ENCODE measurements at regions not wholly inside any gene's neighbourhood (a gene's known extent, or its start where the extent isn't known, plus 50 kb on each side); places are given as distances from the start of the nearest gene placed in this dataset.
A peak's percentile ranks its signal among the peaks of the same experiment; 100 is the strongest.
"Not testable (repeated sequence)": the region's sequence is repeated elsewhere in the genome, so short reads cannot be mapped to it uniquely, and the experiment has no call there.

DNA sequence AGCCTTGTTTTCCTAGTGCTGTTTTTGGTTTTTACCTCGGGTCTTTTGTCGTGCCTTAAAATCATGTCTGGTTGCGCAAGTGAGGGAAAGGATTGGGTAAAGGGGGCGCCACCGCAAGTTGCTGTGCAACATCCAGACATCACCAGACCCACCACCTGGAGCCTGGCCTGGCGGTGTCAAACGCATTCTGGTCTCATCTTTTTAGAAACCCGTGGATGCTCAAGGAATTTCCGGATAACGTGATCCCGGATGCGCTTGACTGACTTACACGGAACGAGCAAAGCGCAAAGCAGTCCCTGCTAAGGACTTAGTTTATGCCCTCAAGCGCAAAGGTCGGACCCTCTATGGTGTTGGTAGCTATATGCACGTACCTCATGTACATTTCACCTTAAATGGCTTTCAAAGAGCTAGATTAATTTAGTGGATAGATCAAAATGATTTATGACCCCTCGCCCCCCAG lies 105.2 kb downstream of the OR2B2 start:
- DNase-seq (ENCODE audit: low spot score) = peak; percentile 37

DNA sequence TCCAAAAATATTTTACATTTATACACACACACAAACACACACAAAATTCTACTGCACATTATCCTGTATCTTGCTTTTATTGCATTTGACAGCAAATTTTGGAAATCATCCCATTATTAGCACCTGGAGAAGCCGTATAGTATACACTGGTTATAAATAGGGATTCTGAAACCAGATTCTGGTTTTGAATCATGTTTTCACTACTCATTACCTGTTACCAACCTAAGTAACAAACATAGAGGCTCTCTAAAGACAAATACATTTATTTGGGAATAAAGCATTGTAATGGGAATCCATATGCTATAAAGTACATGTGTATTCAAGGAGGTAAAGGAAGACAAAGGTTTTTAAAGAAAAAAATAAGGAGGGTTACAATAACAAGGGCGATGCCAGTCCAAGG lies 106.8 kb downstream of the OR2B2 start:
- DNase-seq (ENCODE audit: low spot score) = no peak

DNA sequence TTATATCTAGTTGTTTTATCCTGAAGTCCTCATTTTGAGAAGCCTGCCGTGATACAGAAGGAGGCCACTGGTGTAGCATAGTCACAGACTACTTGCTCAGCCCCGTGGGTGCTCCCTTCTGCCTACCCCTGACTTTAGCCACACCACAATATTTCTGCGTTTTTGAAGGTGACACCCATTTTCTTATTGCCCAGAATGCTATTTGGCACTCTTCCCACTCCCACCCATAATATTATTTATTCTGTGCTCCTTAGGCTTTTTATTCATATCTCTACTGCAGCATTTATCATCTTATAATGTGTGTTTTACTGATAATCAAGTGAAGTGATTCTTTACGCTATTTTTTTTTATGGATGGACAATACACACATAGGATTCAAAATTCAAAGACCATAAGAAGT lies 107.3 kb downstream of the OR2B2 start:
- DNase-seq (ENCODE audit: low spot score) = no peak

DNA sequence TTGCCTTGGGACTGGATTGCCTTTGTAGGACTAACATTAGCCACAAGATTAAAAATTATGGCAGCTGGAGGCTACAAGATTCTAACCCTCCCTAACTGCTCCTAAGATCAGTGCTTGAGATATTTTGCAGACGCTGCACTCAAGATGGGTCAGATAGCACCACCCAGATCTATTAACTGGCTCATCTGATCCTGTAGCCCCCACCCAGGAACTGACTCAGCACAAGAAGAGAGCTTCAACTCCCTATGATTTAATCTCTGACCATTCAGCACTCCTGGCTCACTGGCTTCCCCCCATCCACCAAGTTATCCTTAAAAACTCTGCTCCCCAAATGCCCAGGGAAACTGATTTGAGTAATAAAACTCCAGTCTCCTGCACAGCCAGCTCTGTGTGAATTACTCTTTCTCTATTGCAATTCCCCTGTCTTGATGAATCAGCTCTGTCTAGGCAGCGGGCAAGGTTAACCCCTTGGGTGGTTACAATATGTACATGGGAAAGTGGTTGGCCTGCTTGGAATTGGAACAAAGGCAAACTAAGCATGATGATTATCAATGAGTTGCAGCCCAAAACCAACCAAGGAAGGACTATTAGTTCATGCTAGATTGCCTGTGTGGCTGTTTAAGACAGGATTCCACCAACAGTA lies 111.3 kb downstream of the OR2B2 start:
- DNase-seq (ENCODE audit: low spot score) = no peak

DNA sequence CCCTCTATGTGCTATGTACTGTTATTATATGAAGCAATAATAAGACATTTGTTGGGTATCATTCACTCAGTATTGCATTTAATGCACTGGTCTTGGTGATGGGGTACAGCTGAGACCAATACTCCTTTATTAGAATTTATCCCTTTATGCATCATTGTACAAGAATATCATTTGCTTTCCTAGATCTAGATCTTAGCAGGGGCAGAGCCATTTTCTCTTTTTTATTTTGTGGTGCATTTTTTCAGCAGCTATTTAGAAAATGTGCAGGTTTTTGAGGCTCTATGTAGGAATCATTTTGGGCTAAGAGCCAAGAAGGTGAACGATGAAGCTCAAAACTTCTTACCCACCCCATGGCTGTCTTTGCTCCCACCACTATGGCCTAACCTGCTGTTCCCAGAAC lies 114.2 kb downstream of the OR2B2 start:
- DNase-seq (ENCODE audit: low spot score) = no peak

DNA sequence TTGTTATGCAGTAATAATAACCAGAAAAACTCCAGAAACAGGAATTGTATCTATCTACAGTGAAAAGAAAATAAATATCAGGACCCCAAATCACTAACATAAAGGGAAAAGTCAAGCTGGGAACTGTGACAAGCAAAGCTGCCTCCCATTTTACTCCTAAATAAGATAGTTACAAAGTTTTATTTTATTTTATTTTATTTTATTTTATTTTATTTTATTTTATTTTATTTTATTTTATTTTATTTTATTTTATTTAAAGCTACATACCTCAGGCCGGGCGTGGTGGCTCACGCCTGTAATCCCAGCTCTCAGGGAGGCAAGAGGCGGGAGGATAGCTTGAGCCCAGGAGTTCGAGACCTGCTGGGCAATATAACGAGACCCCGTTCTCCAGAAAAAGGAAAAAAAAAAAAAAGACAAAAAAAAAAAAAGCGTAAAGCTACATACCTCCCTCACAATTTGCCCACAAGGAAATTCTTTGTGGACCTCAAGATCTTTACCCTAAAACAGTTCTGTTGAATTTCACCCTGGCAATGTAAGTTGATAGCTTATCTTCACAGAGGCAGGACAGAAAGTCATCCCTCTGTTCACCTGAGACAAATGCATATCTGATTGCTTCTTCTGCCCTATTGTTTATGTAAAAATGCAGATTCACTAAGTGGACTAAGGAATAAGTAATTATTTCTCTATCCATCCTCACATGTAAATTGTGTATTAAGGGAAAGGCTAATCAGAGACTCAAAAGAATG lies 115.3 kb downstream of the OR2B2 start:
- DNase-seq (ENCODE audit: low spot score) = not testable (repeated sequence)

DNA sequence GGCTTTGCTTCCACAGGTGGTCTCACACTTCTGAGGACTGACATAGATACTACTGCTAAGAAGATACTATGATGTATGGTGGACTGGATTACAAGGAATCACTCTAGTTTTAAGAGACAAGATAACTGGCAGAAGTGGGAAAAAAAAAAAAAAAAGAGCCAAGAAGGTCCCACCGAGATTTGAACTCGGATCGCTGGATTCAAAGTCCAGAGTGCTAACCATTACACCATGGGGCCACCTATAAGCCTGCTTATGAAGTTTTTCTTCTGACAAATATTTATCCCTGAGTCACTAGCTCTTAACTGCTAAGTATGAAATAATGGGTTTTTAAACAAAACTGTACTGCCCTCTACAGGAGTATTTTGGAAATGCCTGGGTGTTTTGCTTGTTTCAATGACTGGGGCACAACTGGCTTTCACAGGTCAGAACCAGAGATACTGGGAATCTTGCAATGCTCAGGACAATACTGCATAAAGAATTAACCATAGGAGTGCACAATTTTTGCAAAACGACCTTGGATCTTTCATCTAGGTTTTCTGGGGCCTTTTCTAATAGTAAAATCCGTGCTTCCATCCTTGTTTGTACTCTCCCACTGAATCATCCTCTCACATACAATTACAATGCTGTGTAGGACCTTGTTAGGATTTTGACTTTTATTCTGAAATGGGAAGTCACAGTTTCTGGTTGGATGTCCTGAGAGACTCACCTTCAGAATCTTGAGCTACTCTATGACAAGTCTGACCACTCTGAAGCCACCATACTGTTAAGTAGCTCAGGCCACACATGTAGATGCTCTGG lies 116.3 kb downstream of the OR2B2 start:
- DNase-seq (ENCODE audit: low spot score) = peak; percentile 86

DNA sequence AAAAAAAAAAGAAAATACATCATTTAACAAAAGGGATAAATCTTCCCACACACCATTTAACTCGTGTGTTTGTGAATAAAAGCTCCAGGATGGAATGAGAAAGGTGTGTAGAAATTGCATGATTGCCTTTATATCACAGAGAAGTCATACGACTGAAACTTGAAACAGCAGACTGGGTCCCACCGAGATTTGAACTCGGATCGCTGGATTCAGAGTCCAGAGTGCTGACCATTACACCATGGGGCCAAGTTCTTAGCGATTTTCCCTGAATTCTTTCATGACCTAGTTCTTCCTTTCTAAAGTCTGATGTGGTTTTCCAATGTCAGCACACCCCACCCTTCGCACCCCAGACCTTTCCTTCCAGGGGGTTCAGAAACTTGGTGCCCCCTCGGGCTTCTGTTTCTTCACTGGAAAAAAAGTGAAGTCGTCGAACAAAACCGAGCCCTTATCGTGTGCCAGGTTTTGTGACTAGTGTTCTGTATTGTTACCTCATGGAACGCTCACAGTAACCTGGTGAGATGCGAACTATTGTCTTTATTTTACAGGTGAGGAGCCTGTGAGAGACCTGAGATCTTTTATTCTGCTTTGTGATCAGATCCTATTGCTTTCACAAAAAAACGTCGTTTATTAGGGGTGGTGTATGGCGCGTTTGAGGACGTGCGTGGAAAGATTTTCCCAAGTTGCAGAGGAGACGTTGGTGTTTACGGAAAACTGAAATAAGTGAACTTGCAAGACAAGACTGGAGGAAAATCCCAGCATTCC lies 120.8 kb downstream of the OR2B2 start:
- peak; percentile 44 for DNase-seq (ENCODE audit: low spot score)

DNA sequence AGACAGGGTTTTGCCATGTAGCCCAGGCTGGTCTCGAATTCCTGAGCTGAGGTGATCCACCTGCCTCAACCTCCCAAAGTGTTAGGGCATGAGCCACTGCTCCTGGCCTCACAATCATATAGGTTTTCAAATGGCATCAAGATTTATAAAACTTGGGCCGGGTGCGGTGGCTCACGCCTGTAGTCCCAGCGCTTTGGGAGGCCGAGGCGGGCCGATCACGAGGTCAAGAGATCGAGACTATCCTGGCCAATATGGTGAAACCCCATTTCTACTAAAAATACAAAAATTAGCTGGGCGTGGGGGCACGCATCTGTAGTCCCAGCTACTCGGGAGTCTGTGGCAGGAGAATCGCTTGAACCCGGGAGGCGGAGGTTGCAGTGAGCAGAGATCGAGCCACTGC lies 123.8 kb downstream of the OR2B2 start:
- not testable (repeated sequence) for DNase-seq (ENCODE audit: low spot score)

DNA sequence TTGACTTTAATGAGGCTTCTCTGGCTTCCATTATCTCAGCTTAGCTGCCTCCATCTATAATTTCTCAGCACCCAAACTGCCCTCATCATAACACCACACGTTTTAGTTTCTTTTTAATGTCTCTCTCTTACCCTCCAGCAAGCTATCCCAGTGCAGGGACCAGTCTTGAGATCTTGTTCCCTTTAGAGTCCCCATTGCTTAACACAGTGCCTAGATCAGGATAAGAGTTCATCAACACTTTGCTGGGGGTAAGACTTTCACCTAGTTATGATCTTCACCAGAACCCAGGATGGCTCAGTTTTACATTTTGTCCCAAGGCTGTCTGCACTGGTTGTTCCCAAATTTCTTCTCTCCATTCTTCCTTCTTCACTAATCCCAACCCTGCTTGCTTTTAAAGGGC lies 126.1 kb downstream of the OR2B2 start:
- no peak for DNase-seq (ENCODE audit: low spot score)

DNA sequence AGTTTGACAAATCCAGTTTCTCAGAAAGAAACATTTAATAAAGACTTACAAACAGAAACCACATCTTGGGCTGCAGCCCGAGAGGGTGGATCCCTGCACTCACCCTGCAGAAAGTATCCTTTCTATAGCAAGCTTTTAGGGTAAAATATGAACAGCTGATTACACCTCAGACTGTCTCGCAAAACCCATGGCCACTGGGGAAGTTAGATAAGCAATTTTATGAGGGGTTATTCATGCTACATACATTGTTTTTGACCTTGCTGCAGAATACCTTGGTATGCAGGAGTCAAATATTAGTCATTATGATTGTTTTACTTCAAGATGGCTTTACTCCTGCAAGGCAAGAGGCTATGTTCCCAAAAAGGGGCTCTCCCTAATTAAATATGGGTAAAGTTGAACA lies 126.9 kb downstream of the OR2B2 start:
- no peak for DNase-seq (ENCODE audit: low spot score)

DNA sequence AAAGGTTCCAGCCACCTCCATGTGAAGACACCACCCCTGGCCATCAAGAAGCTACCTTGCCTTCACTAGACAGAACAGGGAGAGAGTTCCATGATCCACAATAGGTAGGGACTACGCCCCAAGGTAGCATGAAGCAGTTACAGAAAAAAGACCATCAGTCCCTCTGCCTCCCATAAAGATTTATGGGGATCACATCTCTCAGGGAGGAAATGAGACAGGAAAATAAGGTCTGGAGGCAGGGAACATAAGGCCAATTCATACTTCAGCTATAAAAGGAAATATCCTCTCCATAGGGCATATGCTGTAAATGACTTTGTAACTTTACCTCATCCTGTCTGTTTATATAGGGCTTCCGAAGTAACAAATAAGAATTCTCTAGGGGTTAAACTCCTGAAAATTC lies 129.4 kb downstream of the OR2B2 start:
- no peak for DNase-seq (ENCODE audit: low spot score)

DNA sequence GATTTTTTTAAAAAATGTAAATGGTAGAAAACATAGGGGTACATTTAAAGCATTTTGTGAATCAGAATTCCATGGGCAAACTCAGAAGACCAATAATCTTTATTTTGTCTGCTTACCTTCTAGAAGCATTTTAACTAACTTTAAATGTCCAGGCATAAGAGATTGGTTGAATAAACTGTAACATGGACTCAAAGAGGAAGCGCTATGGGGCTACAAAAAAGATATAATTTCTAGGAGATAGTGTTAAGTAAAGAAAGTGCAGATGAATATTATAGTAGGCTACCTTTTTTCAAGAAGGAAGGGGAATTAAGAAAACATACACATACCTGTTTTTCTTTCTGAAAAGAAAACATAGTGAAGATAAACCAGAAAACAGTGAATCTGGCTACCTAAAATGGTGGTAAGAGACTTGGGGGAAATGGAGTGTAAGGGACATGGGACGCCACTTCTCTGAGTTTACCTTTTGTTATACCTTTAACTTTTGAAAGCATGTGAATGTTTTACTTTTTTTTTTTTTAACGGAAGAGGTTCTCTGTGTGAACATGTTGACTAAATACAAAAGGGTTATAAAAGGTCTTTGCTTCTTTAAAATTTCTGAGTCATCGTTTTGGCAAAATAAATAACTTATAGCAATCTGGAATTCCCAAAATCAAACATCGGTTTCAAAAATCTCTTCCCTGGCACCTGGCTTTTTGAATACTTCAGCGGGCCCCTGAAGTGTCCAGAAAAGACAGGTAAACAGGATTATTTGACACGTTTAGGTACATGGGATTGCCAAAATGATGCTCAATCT lies 133.4 kb downstream of the OR2B2 start:
- no peak for DNase-seq (ENCODE audit: low spot score)

DNA sequence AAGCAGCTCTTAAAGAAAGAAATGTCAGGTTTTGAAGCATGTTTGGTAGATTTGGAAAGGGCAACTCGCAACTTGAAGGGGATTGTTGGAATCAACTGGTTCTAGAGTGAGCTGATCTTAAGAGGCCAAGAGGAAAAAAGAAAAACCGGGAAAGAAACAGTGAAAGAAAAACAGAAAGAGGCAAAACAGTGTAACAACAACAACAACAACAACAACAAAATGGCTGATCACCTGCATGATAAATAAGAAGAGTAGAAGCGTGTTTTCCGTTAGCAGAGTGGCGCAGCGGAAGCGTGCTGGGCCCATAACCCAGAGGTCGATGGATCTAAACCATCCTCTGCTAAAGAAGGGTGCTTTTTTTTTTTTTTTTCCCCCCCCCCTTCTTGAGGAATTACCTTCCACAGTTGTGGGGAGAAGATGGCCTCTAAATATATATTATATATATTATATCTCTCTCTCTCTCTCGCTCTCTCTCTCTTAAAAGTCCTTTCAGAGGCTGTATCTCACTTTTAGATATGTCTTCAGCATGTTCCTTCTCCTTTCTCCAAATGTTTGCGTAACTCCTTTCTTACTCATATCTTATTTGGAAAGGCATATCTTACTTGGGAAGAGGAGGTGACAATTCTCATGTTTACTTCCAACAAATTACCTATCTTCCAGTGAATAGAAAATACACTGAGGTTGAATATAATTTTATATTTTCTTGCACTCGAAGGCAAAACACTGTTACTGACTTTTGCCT lies 134.4 kb downstream of the OR2B2 start:
- no peak for DNase-seq (ENCODE audit: low spot score)

DNA sequence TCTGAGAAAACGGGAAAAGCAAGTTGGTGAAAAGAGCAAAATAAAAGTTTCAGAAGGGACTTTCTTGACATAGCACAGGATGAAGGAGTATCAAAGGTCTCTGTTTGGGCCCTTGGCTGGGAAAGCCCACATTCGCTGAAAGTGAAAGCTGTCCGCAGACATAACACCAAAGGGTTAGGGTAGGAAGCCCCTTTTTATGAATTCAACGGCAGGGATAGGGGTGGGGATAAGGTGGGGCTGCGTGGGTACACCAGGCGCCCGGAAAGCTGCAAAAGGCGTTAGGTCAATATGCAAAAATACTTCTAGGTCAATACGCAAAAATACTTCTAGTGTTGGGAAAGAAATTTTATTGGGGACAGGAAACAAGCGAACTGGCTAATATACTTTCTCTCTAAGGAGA lies 135.1 kb downstream of the OR2B2 start:
- no peak for DNase-seq (ENCODE audit: low spot score)

DNA sequence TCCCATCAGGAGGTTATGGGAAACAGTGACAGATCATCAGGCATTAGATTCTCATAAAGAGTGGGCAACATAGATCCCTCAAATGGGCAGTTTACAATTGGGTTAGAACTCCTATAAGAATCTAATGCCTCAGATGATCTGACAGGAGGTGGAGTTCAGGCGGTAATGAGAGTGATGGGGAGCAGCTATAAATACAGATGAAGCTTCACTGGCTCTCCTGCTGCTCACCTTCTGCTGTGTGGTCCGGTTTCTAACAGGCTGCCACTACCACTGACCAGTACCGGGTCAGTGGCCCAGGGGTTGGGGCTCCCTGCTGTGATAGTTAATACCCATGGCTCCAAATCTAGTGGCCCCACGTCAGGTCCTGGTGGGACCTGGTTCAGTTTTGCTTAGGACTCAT lies 135.7 kb downstream of the OR2B2 start:
- no peak for DNase-seq (ENCODE audit: low spot score)

DNA sequence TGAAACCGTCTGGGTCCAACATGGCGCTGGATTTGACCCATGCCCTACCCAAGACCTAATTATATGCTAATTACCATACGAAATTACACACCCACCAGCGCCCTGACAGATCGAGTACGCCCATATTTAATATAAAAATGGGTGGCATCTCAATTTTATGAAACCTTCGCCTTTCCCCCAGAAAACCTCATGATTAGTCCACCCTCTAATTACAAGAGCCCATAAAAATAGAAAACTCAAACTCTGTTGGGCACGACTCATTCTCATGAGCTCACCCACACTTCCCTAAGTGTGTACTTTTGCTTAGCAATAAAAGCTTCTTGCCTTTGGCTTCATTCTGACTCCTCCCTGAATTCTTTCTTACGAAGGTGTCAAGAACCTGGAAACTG lies 136.4 kb downstream of the OR2B2 start:
- no peak for DNase-seq (ENCODE audit: low spot score)

DNA sequence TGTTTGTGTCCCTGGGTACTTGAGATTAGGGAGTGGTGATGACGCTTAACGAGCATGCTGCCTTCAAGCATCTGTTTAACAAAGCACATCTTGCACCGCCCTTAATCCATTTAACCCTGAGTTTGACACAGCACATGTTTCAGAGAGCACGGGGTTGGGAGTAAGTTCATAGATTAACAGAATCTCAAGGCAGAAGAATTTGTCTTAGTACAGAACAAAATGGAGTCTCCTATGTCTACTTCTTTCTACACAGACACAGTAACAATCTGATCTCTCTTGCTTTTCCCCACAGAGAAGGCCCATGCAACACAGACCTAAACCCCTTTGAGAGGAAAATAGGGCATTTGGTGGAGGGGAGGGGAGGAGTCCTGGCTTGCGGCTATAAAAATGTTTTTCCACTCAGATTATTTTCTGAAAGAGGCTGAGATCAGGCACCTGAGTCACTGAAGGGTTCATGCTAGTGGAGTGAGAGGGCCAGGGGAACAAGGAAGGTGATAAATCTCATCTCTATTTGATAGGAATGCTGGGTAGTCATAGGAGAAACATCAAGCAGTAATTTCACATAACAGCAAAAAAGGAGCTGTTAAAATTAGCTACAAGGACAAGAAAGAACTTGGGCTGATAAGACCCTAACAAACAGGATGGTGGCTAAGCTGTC lies 136.9 kb downstream of the OR2B2 start:
- DNase-seq (ENCODE audit: low spot score) = not testable (repeated sequence)

DNA sequence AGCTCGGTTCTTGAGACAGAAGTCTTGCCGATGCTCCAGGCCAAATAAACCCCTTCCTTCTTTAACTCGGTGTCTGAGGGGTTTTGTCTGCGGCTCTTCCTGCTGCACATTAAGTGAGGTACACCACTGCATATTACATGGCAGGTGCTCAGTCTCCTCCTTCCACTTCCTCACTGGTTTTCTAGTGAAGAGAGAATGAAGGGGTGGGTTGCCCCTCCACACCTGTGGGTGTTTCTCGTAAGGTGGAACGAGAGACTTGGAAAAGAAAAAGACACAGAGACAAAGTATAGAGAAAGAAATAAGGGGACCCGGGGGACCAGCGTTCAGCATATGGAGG lies 138.0 kb downstream of the OR2B2 start:
- not testable (repeated sequence) for DNase-seq (ENCODE audit: low spot score)
